ENCODE measurements at regions not wholly inside any gene's neighbourhood (a gene's known extent, or its start where the extent isn't known, plus 50 kb on each side); places are given as distances from the start of the nearest gene placed in this dataset.

- DNase-seq, result no peak
Observed at GRCh38 chr6:8212720-8213434, 110.5 kb upstream of the EEF1E1 start.

DNA sequence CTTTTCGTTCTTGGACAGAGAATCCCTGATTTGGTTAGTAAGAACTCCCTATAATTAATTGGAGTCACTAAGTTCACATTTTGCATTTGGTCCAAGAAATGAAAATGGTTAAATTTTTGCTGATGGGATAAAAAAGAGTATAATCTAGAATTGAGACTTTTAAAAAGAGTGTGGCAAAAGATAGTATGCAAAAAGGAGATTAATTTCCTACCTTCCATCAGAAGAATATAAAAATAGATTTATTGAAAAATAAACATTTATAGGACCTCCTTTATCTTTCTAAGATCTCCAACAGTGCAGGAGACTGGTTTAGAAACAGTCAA lies 105.5 kb upstream of the EEF1E1 start:
- DNase-seq, result no peak

DNA sequence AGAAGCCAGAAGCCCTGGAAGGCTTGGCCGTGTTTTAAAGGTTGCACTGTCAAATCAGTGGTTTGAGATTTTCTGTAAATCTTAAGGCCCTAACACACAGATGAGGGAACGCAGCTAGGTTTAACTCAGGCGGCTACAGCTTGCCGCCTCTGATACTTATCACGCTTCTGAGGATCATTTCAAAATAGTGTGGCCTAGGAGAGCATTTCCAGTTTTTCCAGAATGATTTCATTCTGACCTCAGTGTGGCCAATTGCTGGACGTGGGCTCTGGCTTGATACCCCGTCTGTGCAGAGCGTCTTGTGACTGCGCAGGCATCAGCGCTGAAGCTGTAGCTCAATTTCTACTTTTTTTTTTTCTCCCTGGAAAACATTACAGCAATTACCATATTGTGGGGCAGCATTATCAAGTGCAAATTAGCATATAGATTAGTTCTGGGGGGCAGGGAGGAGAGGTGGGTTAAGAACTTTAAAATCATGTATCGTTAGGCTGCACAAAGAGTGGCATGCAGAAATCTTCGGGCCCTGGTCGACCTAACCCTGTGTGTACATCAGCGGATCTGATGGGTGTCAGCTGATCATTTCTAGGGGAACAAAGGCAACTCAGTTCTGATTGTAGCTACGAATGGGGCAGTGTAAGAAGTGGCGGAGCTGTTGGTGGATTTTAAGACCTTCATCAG lies 105.0 kb upstream of the EEF1E1 start:
- no peak for DNase-seq

DNA sequence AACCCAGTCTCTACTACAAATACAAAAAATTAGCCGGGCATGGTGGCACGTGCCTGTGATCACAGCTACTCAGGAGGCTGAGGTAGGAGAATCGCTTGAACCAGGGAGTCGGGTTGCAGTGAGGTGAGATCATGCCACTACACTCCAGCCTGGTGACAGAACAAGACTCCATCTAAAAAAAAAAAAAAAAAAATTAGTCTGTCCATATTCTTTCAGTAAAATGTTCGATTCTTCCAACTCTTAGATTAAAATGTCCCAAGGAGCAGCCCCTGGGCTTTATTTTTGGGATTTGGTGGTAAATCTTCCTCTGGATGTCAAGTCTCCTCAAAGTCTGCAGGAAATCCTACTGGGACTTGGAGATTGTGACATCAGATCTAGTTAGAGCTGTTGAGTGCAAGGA lies 101.0 kb upstream of the EEF1E1 start:
- no peak for DNase-seq

DNA sequence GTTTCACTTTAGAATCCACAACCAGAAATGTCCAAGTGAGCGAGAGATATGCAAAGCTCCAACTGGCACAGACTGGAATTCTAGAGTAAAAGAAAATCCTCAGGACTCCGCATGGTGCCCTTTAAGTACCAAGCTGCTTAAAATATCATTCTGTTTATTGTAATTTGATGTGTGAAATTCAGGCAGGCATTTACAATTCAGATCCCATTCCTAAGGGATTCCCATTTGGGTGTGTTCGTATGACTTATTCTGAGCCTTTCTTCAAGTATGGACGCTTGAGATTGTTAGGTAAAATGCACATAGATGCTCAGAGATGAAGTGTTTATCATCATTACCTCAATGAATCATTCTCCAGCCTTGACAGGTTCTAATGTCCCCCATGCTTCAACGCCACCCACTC lies 99.3 kb upstream of the EEF1E1 start:
- DNase-seq, result no peak

GRCh38 chr6:8200255-8200654 lies 97.9 kb upstream of the EEF1E1 start:
- DNase-seq, result no peak

DNA sequence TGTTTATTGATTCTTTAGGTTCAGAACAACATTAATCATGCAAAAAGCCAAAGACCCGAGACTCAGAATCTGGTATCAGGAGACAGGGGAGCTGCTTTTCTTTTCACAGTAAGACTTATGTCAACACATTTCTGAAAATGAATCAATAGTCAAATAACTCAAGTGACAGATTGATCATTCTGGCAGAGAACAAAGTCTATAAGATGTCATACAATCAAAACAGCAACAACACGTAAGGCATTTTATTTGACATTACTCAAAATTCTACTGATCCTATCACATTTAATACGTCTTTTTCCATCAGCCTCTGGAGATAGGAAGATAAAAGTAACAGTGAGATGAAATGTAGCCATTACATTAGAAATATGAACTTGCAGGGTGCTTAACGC lies 93.4 kb upstream of the EEF1E1 start:
- DNase-seq, result no peak

- no peak for DNase-seq
Observed at GRCh38 chr6:8195040-8195713, 92.8 kb upstream of the EEF1E1 start.

DNA sequence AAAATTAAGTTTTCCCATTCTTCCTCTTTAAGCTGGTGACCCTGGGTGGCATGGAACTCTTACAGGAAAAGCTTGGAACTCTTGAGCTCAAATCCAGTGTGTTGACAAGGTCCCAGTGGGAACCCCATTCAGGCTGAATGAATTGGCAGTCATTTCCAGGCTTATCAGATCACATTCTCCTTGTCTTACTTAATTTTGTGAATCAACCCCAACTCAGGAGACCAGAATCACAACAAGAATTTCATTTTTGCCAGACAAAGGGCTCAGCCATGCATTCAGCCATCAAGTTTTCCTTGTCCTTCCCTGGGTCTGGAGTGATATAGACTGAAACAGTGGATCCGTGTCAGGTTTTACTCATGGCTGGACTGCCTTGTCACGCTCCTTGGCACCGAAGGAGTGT lies 92.1 kb upstream of the EEF1E1 start:
- DNase-seq, result no peak

DNA sequence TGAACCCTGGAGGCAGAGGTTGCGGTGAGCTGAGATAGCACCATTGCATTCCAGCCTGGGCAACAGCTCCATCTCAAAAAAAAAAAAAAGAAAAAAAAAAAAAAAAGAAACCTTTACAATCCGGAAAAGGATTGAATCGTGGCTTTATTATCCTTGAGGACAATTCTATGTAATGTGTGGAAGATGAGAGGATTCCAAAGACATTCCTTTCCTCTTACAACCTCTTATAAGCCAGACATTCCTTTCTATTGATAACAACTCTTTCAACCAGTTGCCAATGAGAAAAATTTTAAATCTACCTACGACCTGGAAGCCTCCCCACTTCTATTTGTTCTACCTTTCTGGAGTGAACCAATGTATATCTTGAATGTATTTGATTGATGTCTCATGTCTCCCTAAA lies 91.2 kb upstream of the EEF1E1 start:
- DNase-seq, result no peak

GRCh38 chr6:8192597-8192996 lies 90.2 kb upstream of the EEF1E1 start:
- DNase-seq, result no peak

DNA sequence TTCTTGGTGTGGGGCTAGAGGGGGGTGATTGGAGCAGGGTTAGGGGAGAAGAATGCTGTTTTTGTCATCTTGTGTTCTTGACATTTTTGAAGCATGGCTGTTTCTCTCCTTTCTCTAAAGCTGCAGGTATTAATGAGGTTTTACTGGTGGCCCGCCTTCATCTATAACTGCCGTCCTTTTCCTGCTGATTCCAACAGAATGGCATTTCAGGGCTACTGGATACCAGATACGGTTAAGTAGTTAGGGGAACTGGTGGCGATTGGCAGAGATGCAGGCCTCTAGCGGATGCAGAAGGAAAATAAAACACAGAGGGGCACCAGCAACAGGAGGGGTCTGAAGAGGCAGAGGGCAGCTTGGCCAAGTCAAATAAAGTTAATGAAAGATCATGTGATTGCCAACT lies 89.7 kb upstream of the EEF1E1 start:
- no peak for DNase-seq

GRCh38 chr6:8191629-8192028 lies 89.3 kb upstream of the EEF1E1 start:
- DNase-seq, result no peak

DNA sequence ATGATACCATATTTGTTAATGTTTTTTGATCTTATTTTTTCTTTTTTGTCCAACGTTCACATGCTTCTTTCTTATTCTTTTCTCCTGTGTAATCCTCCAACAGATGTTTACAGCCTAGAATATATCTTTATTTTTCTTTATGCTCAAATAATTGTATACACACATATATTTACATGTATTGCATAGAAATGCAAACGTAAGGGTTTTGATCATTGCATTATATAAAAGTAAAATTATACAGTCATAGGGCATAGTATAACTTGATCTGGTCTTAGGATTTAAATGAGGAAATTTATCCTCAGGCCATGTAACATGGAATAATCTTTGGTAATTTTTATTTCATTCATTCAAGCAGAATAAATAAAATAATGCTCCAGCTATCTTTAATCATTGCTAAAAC lies 84.9 kb upstream of the EEF1E1 start:
- DNase-seq, result no peak

- DNase-seq, result no peak
Observed at GRCh38 chr6:8182902-8183665, 80.7 kb upstream of the EEF1E1 start.

- DNase-seq, result no peak
Observed at GRCh38 chr6:8181951-8182845, 79.8 kb upstream of the EEF1E1 start.

GRCh38 chr6:8181160-8181881 lies 79.0 kb upstream of the EEF1E1 start:
- DNase-seq, result no peak

- DNase-seq, result no peak
Observed at GRCh38 chr6:8180327-8181159, 78.2 kb upstream of the EEF1E1 start.

DNA sequence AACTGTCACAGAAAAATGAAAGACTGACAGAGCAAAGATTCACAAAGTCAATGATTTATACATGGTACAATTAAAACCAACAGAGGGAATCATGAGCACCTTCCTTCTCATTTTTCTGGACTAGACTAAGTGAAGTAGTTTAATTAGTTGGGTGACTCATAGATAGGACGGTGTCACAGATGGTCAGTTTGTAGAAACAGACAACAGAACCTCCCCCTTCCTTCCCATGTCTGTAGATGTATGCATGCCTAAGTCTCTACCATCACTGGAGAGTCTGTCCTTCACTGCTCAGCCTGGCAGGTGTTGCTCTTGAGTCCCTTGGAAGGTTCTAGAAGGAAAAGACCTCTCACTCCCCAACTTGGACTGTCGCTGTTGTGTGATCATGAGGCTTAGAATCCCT lies 75.4 kb upstream of the EEF1E1 start:
- no peak for DNase-seq

DNA sequence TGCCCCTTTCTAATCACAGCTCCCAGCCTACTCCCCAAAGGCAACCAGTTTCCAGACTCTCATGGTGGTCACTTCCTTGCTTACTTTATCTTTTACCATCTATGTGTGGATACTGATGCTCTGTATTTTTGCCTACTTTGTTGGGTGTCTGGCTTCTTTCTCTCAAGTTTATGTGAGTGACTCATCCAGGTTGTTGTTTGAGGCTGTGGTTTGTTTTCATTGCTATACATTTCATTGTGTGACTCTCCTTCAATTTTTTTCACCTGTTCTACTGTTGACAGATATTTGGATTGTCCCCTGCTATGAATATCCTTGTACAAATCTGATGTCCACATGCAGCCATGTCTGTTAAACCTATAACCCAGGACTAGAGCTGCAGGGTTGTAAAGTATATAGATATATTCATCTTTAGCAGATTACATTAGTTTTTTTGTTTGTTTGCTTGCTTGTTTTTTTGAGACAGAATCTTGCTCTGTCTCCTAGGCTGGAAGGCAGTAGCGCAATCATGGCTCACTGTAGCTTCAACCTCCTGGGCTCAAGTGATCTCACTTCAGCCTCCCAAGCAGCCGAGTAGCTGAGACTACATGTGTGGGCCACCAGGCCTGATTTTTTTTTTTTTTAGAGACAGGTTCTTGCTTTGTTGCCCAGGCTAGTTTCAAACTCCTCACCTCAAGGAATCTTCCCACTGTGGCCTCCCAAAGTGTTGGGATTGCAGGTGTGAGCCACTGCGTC lies 72.9 kb upstream of the EEF1E1 start:
- DNase-seq, result no peak
